NCI-H1694 treated with DMSO at 0.1 percent for 48 hours (cell line): ENCODE measurements at regions not wholly inside any gene's neighbourhood (a gene's known extent, or its start where the extent isn't known, plus 50 kb on each side); places are given as distances from the start of the nearest gene placed in this dataset.
A peak's percentile ranks its signal among the peaks of the same experiment; 100 is the strongest.

Source experiments
- DNase-seq: peaks from one replicate; lab custom pipeline; 2025; lab: John Stamatoyannopoulos, UW

GRCh38 chr13:106383791-106384190 lies 151.7 kb downstream of the EFNB2 start:
- DNase-seq, result no peak

GRCh38 chr13:106382534-106382933 lies 152.9 kb downstream of the EFNB2 start:
- DNase-seq, result peak; percentile 32

GRCh38 chr13:106381091-106381490 lies 154.4 kb downstream of the EFNB2 start:
- no peak for DNase-seq

- no peak for DNase-seq
Observed at GRCh38 chr13:106377931-106378662, 157.4 kb downstream of the EFNB2 start.

GRCh38 chr13:106377341-106377740 lies 158.1 kb downstream of the EFNB2 start:
- DNase-seq, result no peak

- no peak for DNase-seq
Observed at GRCh38 chr13:106376401-106377112, 158.9 kb downstream of the EFNB2 start.

GRCh38 chr13:106375085-106375484 lies 160.4 kb downstream of the EFNB2 start:
- no peak for DNase-seq

GRCh38 chr13:106374631-106375030 lies 160.8 kb downstream of the EFNB2 start:
- DNase-seq, result no peak

GRCh38 chr13:106373989-106374572 lies 161.4 kb downstream of the EFNB2 start:
- DNase-seq, result no peak

- DNase-seq, result peak; percentile 70
Observed at GRCh38 chr13:106373304-106373988, 162.0 kb downstream of the EFNB2 start.

GRCh38 chr13:106372199-106373155 lies 163.0 kb downstream of the EFNB2 start:
- DNase-seq, result no peak

- no peak for DNase-seq
Observed at GRCh38 chr13:106371024-106371423, 164.4 kb downstream of the EFNB2 start.

- no peak for DNase-seq
Observed at GRCh38 chr13:106369858-106370257, 165.6 kb downstream of the EFNB2 start.

- no peak for DNase-seq
Observed at GRCh38 chr13:106369091-106369490, 166.4 kb downstream of the EFNB2 start.

- DNase-seq, result no peak
Observed at GRCh38 chr13:106367361-106367971, 168.0 kb downstream of the EFNB2 start.

- DNase-seq, result no peak
Observed at GRCh38 chr13:106362707-106363106, 172.8 kb downstream of the EFNB2 start.

GRCh38 chr13:106361621-106362020 lies 173.8 kb downstream of the EFNB2 start:
- DNase-seq, result no peak

- no peak for DNase-seq
Observed at GRCh38 chr13:106357198-106357597, 178.3 kb downstream of the EFNB2 start.

- no peak for DNase-seq
Observed at GRCh38 chr13:106355866-106356265, 179.6 kb downstream of the EFNB2 start.

GRCh38 chr13:106354961-106355360 lies 180.5 kb downstream of the EFNB2 start:
- no peak for DNase-seq

- no peak for DNase-seq
Observed at GRCh38 chr13:106352850-106353249, 182.6 kb downstream of the EFNB2 start.
